Neural progenitor cell (in vitro differentiated cells): ENCODE measurements at regions not wholly inside any gene's neighbourhood (a gene's known extent, or its start where the extent isn't known, plus 50 kb on each side); places are given as distances from the start of the nearest gene placed in this dataset.
A peak's percentile ranks its signal among the peaks of the same experiment; 100 is the strongest.

ENCODE experiments used
- DNase-seq: peaks from one replicate; pipeline ENCODE4 v3.0.0-alpha.2; 2016; ENCODE audit warnings: low spot score
- H2AFZ ChIP-seq: fragments of 200-600 bp; sonication (generic); replicated peaks from 2 replicates; pipeline ENCODE4 v1.6.1; 2016; ENCODE audit warnings: antibody characterized with exemption
- H3F3A ChIP-seq: fragments of 200-600 bp; sonication (generic); 2 replicates; pipeline ENCODE4 v1.6.1; 2016; ENCODE audit warnings: antibody characterized with exemption, low read depth
- H3K27ac ChIP-seq: fragments of 200-600 bp; sonication (generic); 2 replicates; pipeline ENCODE4 v1.5.1; 2016; ENCODE audit warnings: mild to moderate bottlenecking
- H3K27me3 ChIP-seq: fragments of 200-600 bp; sonication (generic); 2 replicates; pipeline ENCODE4 v1.6.1; 2016; ENCODE audit warnings: mild to moderate bottlenecking, moderate library complexity
- H3K36me3 ChIP-seq: fragments of 200-600 bp; sonication (generic); 2 replicates; pipeline ENCODE4 v1.5.1; 2016
- H3K4me1 ChIP-seq: fragments of 200-600 bp; sonication (generic); 2 replicates; pipeline ENCODE4 v1.6.1; 2016; ENCODE audit warnings: mixed run types
- H3K4me2 ChIP-seq: fragments of 200-600 bp; sonication (generic); 2 replicates; pipeline ENCODE4 v1.6.1; 2016
- H3K4me3 ChIP-seq: fragments of 200-600 bp; sonication (generic); 2 replicates; pipeline ENCODE4 v1.5.1; 2016
- H3K79me2 ChIP-seq: fragments of 200-600 bp; sonication (generic); 2 replicates; pipeline ENCODE4 v1.6.1; 2016; ENCODE audit warnings: low read depth
- H3K9ac ChIP-seq: fragments of 200-600 bp; sonication (generic); 2 replicates; pipeline ENCODE4 v1.6.1; 2016
- H3K9me3 ChIP-seq: fragments of 200-600 bp; sonication (generic); 2 replicates; pipeline ENCODE4 v1.5.1; 2016; ENCODE audit warnings: low read depth
- H4K20me1 ChIP-seq: fragments of 200-600 bp; sonication (generic); 2 replicates; pipeline ENCODE4 v1.6.1; 2016; ENCODE audit warnings: low read depth
- H3K27ac Mint-ChIP-seq: 3 replicates; pipeline ENCODE4 v1.8.0; 2021; ENCODE audit warnings: mixed read lengths
- H3K27me3 Mint-ChIP-seq: 2 replicates; pipeline ENCODE4 v1.8.0; 2022; ENCODE audit warnings: low read depth, mild to moderate bottlenecking, inconsistent platforms, moderate library complexity, mixed read lengths; ENCODE audit not compliant: insufficient read depth
- H3K36me3 Mint-ChIP-seq: 3 replicates; pipeline ENCODE4 v1.8.0; 2021; ENCODE audit warnings: mixed read lengths
- H3K4me1 Mint-ChIP-seq: 3 replicates; pipeline ENCODE4 v1.8.0; 2021; ENCODE audit warnings: mixed read lengths
- H3K4me3 Mint-ChIP-seq: 3 replicates; pipeline ENCODE4 v1.8.0; 2021; ENCODE audit warnings: mild to moderate bottlenecking, moderate library complexity, mixed read lengths
- H3K9me3 Mint-ChIP-seq: 3 replicates; pipeline ENCODE4 v1.8.0; 2020; ENCODE audit warnings: mixed read lengths
- CTCF ChIP-seq: fragments of 200-600 bp; sonication (generic); IDR thresholded peaks from 2 replicates; pipeline ENCODE4 v1.5.1; 2017; ENCODE audit warnings: antibody characterized with exemption, mild to moderate bottlenecking
- EZH2 ChIP-seq: fragments of 200-600 bp; sonication (generic); IDR thresholded peaks from 2 replicates; pipeline ENCODE4 v1.6.1; 2017; ENCODE audit warnings: antibody characterized with exemption, mild to moderate bottlenecking, moderate library complexity
- EZH2phosphoT487 ChIP-seq: fragments of 200-600 bp; sonication (generic); IDR thresholded peaks from 2 replicates; pipeline ENCODE4 v1.6.1; 2017; ENCODE audit warnings: antibody characterized with exemption

- Mint-ChIP-seq H3K27ac (no peak overlapping the region), H3K4me3 (peak overlapping the region; percentile 58)
Observed at GRCh38 chr19:31693933-31694269, 344.7 kb upstream of the TSHZ3 start.

GRCh38 chr19:31694761-31695160 lies 345.5 kb upstream of the TSHZ3 start:
- Histone ChIP-seq H3F3A (peaks cover 5% of the 10 kb centered on the region), H2AFZ (no peak overlapping the region), H4K20me1 (no peaks in the 10 kb centered on the region), H3K79me2 (no peaks in the 10 kb centered on the region), H3K27me3 (no peaks in the 10 kb centered on the region), H3K9me3 (no peaks in the 10 kb centered on the region), H3K9ac (no peak overlapping the region), H3K27ac (no peak overlapping the region), H3K4me1 (peaks cover 16% of the 10 kb centered on the region), H3K4me2 (no peak overlapping the region), H3K4me3 (no peak overlapping the region), H3K36me3 (no peaks in the 10 kb centered on the region)
- no peak for DNase-seq
- peaks cover 14% of the 10 kb centered on the region for H3K27me3 Mint-ChIP-seq
- no peaks in the 10 kb centered on the region for H3K9me3 Mint-ChIP-seq
- H3K4me3 Mint-ChIP-seq = no peak overlapping the region
- no peak overlapping the region for H3K27ac Mint-ChIP-seq
- no peak for TF ChIP-seq EZH2
- no peak for TF ChIP-seq EZH2phosphoT487
- TF ChIP-seq CTCF = no peak
- H3K4me1 Mint-ChIP-seq = peaks cover 23% of the 10 kb centered on the region
- no peaks in the 10 kb centered on the region for H3K36me3 Mint-ChIP-seq

More at GRCh38 chr19:31693933-31694269, 344.7 kb upstream of the TSHZ3 start:
- Histone ChIP-seq H3K9ac (no peak overlapping the region), H3K4me1 (peaks cover 12% of the 10 kb centered on the region), H3K36me3 (no peaks in the 10 kb centered on the region), H4K20me1 (no peaks in the 10 kb centered on the region), H2AFZ (no peak overlapping the region), H3K27me3 (no peaks in the 10 kb centered on the region), H3F3A (peaks cover 5% of the 10 kb centered on the region), H3K9me3 (no peaks in the 10 kb centered on the region), H3K4me3 (no peak overlapping the region), H3K79me2 (no peaks in the 10 kb centered on the region), H3K4me2 (no peak overlapping the region), H3K27ac (no peak overlapping the region)
- peaks cover 15% of the 10 kb centered on the region for H3K4me1 Mint-ChIP-seq
- no peaks in the 10 kb centered on the region for H3K36me3 Mint-ChIP-seq
- H3K27me3 Mint-ChIP-seq = peaks cover 8% of the 10 kb centered on the region
- DNase-seq = no peak
- H3K9me3 Mint-ChIP-seq = no peaks in the 10 kb centered on the region
- no peak for TF ChIP-seq CTCF
- no peak for TF ChIP-seq EZH2
- no peak for TF ChIP-seq EZH2phosphoT487

GRCh38 chr19:31699421-31699820 lies 350.2 kb upstream of the TSHZ3 start:
- no peaks in the 10 kb centered on the region for H3K36me3 ChIP-seq
- H2AFZ ChIP-seq = no peak overlapping the region
- DNase-seq = peak; percentile 39
- peaks cover 7% of the 10 kb centered on the region for H3K4me1 ChIP-seq
- no peak overlapping the region for H3K4me2 ChIP-seq
- no peak overlapping the region for H3K9ac ChIP-seq
- H3K27ac ChIP-seq = no peak overlapping the region
- no peaks in the 10 kb centered on the region for H3K27me3 ChIP-seq
- H3K9me3 ChIP-seq = no peaks in the 10 kb centered on the region
- no peaks in the 10 kb centered on the region for H4K20me1 ChIP-seq
- Mint-ChIP-seq H3K4me3 (no peak overlapping the region), H3K36me3 (no peaks in the 10 kb centered on the region), H3K4me1 (peaks cover 16% of the 10 kb centered on the region), H3K27ac (peak overlapping the region; percentile 87), H3K9me3 (no peaks in the 10 kb centered on the region), H3K27me3 (peaks cover 14% of the 10 kb centered on the region)
- no peaks in the 10 kb centered on the region for H3K79me2 ChIP-seq
- no peak for TF ChIP-seq CTCF
- no peak for TF ChIP-seq EZH2phosphoT487
- no peak for TF ChIP-seq EZH2
- peaks cover 5% of the 10 kb centered on the region for H3F3A ChIP-seq
- no peak overlapping the region for H3K4me3 ChIP-seq

GRCh38 chr19:31701146-31701545 lies 351.9 kb upstream of the TSHZ3 start:
- no peak for TF ChIP-seq EZH2phosphoT487
- no peak overlapping the region for H3K4me3 Mint-ChIP-seq
- no peaks in the 10 kb centered on the region for H3K79me2 ChIP-seq
- peaks cover 11% of the 10 kb centered on the region for H3K27me3 Mint-ChIP-seq
- no peak overlapping the region for H3K4me2 ChIP-seq
- no peaks in the 10 kb centered on the region for H3K27me3 ChIP-seq
- H3K27ac Mint-ChIP-seq = no peak overlapping the region
- no peak overlapping the region for H3K9ac ChIP-seq
- H4K20me1 ChIP-seq = no peaks in the 10 kb centered on the region
- H3K36me3 ChIP-seq = no peaks in the 10 kb centered on the region
- no peak for DNase-seq
- H2AFZ ChIP-seq = no peak overlapping the region
- H3K4me1 ChIP-seq = peaks cover 5% of the 10 kb centered on the region
- H3K36me3 Mint-ChIP-seq = no peaks in the 10 kb centered on the region
- H3K27ac ChIP-seq = no peak overlapping the region
- H3K4me1 Mint-ChIP-seq = peaks cover 11% of the 10 kb centered on the region
- no peak overlapping the region for H3K4me3 ChIP-seq
- no peaks in the 10 kb centered on the region for H3K9me3 ChIP-seq
- no peaks in the 10 kb centered on the region for H3K9me3 Mint-ChIP-seq
- H3F3A ChIP-seq = peaks cover 5% of the 10 kb centered on the region
